CD4-positive, alpha-beta T cell (primary cell): ENCODE measurements at regions not wholly inside any gene's neighbourhood (a gene's known extent, or its start where the extent isn't known, plus 50 kb on each side); places are given as distances from the start of the nearest gene placed in this dataset.

Experiments
- ATAC-seq: fragments of 200-7000 bp; cut with Tn5 transposase; one replicate; pipeline ENCODE4 v1.10.0; 2022; ENCODE audit warnings: mild to moderate bottlenecking; ENCODE audit not compliant: poor library complexity
- CTCF ChIA-PET: fragments of 350-600 bp; sonication (Branson Sonifier 250); formaldehyde crosslinking; loops from one replicate; lab custom pipeline; 2021; ENCODE audit warnings: antibody characterized with exemption, inconsistent platforms; lab: Charles Lee
- POLR2A ChIA-PET: fragments of 350-600 bp; sonication (Branson Sonifier 250); formaldehyde crosslinking; loops from one replicate; lab custom pipeline; 2021; ENCODE audit warnings: antibody characterized with exemption, inconsistent platforms; lab: Charles Lee
- DNase-seq, 14 experiments: peaks; one replicate each; pipeline ENCODE4 v3.0.0-alpha.2; 2013 to 2020; ENCODE audit warnings: mixed read lengths in 2 of 14
- H3K27ac ChIP-seq, 2 donors: one replicate each; pipeline versions ENCODE4 v1.5.1 to v1.7.0; 2013; ENCODE audit warnings: low read length in 2 of 2, low read depth in 1 of 2, mild to moderate bottlenecking in 1 of 2
- H3K27me3 ChIP-seq, 2 experiments: 1 replicate in 1 of 2; 2 replicates in 1 of 2; pipeline versions ENCODE4 v1.6.1 to v1.7.0; 2013; ENCODE audit warnings: low read length in 2 of 2, control low read depth in 1 of 2, mild to moderate bottlenecking in 1 of 2, moderate library complexity in 1 of 2; ENCODE audit not compliant: insufficient read depth in 2 of 2, control insufficient read depth in 1 of 2
- H3K36me3 ChIP-seq: one replicate; pipeline ENCODE4 v1.6.1; 2013; ENCODE audit warnings: low read length, control low read depth; ENCODE audit not compliant: insufficient read depth
- H3K4me1 ChIP-seq: one replicate; pipeline ENCODE4 v1.6.1; 2013; ENCODE audit warnings: low read length, control low read depth; ENCODE audit not compliant: insufficient read depth
- H3K4me3 ChIP-seq: one replicate; pipeline ENCODE4 v1.5.1; 2013; ENCODE audit warnings: mild to moderate bottlenecking, low read length, moderate library complexity
- H3K9me3 ChIP-seq, 2 experiments: 1 replicate in 1 of 2; 2 replicates in 1 of 2; pipeline versions ENCODE4 v1.6.1 to v1.7.0; 2013; ENCODE audit warnings: low read length in 2 of 2, mild to moderate bottlenecking in 2 of 2, control low read depth in 1 of 2, moderate library complexity in 1 of 2; ENCODE audit not compliant: control insufficient read depth in 1 of 2, insufficient read depth in 1 of 2
- H3K27ac Mint-ChIP-seq: one replicate; pipeline ENCODE4 v1.8.0; 2020; ENCODE audit warnings: mixed read lengths
- H3K27me3 Mint-ChIP-seq: one replicate; pipeline ENCODE4 v1.8.0; 2021; ENCODE audit warnings: mixed read lengths
- H3K36me3 Mint-ChIP-seq: one replicate; pipeline ENCODE4 v1.8.0; 2021; ENCODE audit warnings: low read depth, mixed read lengths
- H3K4me1 Mint-ChIP-seq: one replicate; pipeline ENCODE4 v1.8.0; 2021; ENCODE audit warnings: low read depth, mixed read lengths
- H3K4me3 Mint-ChIP-seq: one replicate; pipeline ENCODE4 v1.8.0; 2020; ENCODE audit warnings: mild to moderate bottlenecking, mixed read lengths
- H3K9me3 Mint-ChIP-seq: one replicate; pipeline ENCODE4 v1.8.0; 2020; ENCODE audit warnings: mixed read lengths
- CTCF ChIP-seq: fragments of 200-600 bp; IDR thresholded peaks from one replicate; pipeline ENCODE4 v1.8.0; 2022; ENCODE audit warnings: antibody characterized with exemption, mild to moderate bottlenecking
- intact Hi-C, 2 experiments: fragments of 100-400 bp; cut with DNase I in 1 of 2; cut with micrococcal nuclease in 1 of 2; formaldehyde crosslinking; loops; one replicate each; pipeline versions ENCODE4 v1.15.1 to v1.9.0; 2023 to 2025; cut with DNase I, micrococcal nuclease

- peak overlapping the region; percentile 12 for H3K27ac Mint-ChIP-seq
- H3K36me3 Mint-ChIP-seq, result peaks cover 96% of the 10 kb centered on the region
- H3K9me3 Mint-ChIP-seq, result peaks cover 3% of the 10 kb centered on the region
- H3K36me3 ChIP-seq, result peaks cover 58% of the 10 kb centered on the region
- H3K4me3 Mint-ChIP-seq, result no peak overlapping the region
- ChIA-PET POLR2A (interaction anchor here (0.9 kb wide), 1 partner anchor 40 kb away, joined by 3 read pairs; no protein-coding TSS in a partner anchor), CTCF (interaction anchor here (1.2 kb wide), 1 partner anchor 137 kb away, joined by 3 read pairs; no protein-coding TSS in a partner anchor)
- intact Hi-C loops, result loop anchor here in 1 of 2 experiments (5.0 kb wide), 1 partner anchor 93 kb away; no protein-coding TSS in a partner anchor
- no peak overlapping the region for H3K27ac ChIP-seq
- H3K27me3 Mint-ChIP-seq, result no peaks in the 10 kb centered on the region
- peak in 6 of 14 experiments; percentile 0 to 36 (median 24) for DNase-seq
- peak; percentile 56 for TF ChIP-seq CTCF
- H3K4me1 Mint-ChIP-seq, result peaks cover 41% of the 10 kb centered on the region
- H3K4me3 ChIP-seq, result no peak overlapping the region
- no peaks in the 10 kb centered on the region for H3K27me3 ChIP-seq
- peaks cover 4 to 11% of the 10 kb centered on the region in 2 experiments for H3K9me3 ChIP-seq
- ATAC-seq, result peak; percentile 49
- peaks cover 6% of the 10 kb centered on the region for H3K4me1 ChIP-seq
Observed at GRCh38 chr10:46229144-46229563, 57.6 kb upstream of the ANTXRL start.

- Mint-ChIP-seq H3K4me1 (peaks cover 30% of the 10 kb centered on the region), H3K9me3 (peaks cover 3% of the 10 kb centered on the region), H3K36me3 (peaks cover 96% of the 10 kb centered on the region), H3K4me3 (no peak overlapping the region), H3K27me3 (no peaks in the 10 kb centered on the region), H3K27ac (no peak overlapping the region)
- TF ChIP-seq CTCF, result no peak
- Histone ChIP-seq H3K4me3 (no peak overlapping the region), H3K4me1 (peaks cover 6% of the 10 kb centered on the region), H3K36me3 (peaks cover 60% of the 10 kb centered on the region), H3K27ac (no peak overlapping the region), H3K27me3 (no peaks in the 10 kb centered on the region), H3K9me3 (peaks cover 4 to 11% of the 10 kb centered on the region in 2 experiments)
- no peak for DNase-seq
- ChIA-PET CTCF (no interaction called here), POLR2A (no interaction called here)
- no peak for ATAC-seq
- intact Hi-C loops, result no loop called here
Observed at GRCh38 chr10:46230615-46231014, 56.2 kb upstream of the ANTXRL start.

- Mint-ChIP-seq H3K4me1 (peaks cover 30% of the 10 kb centered on the region), H3K36me3 (peaks cover 96% of the 10 kb centered on the region), H3K27me3 (no peaks in the 10 kb centered on the region), H3K4me3 (no peak overlapping the region), H3K27ac (no peak overlapping the region), H3K9me3 (peaks cover 3% of the 10 kb centered on the region)
- ChIA-PET CTCF (no interaction called here), POLR2A (no interaction called here)
- DNase-seq, result peak in 2 of 14 experiments; percentile 0 to 6
- TF ChIP-seq CTCF, result no peak
- peaks cover 4 to 11% of the 10 kb centered on the region in 2 experiments for H3K9me3 ChIP-seq
- H3K4me1 ChIP-seq, result peaks cover 6% of the 10 kb centered on the region
- intact Hi-C loops, result no loop called here
- H3K27ac ChIP-seq, result no peak overlapping the region
- ATAC-seq, result no peak
- H3K27me3 ChIP-seq, result no peaks in the 10 kb centered on the region
- H3K36me3 ChIP-seq, result peaks cover 62% of the 10 kb centered on the region
- no peak overlapping the region for H3K4me3 ChIP-seq
Observed at GRCh38 chr10:46231087-46231486, 55.7 kb upstream of the ANTXRL start.
